NCI-H146 (cell line): ENCODE measurements at regions not wholly inside any gene's neighbourhood (a gene's known extent, or its start where the extent isn't known, plus 50 kb on each side); places are given as distances from the start of the nearest gene placed in this dataset.
A peak's percentile ranks its signal among the peaks of the same experiment; 100 is the strongest.
"Not testable (repeated sequence)": the region's sequence is repeated elsewhere in the genome, so short reads cannot be mapped to it uniquely, and the experiment has no call there.

ENCODE experiments used
- DNase-seq: peaks from one replicate; lab custom pipeline; 2025; lab: John Stamatoyannopoulos, UW

DNA sequence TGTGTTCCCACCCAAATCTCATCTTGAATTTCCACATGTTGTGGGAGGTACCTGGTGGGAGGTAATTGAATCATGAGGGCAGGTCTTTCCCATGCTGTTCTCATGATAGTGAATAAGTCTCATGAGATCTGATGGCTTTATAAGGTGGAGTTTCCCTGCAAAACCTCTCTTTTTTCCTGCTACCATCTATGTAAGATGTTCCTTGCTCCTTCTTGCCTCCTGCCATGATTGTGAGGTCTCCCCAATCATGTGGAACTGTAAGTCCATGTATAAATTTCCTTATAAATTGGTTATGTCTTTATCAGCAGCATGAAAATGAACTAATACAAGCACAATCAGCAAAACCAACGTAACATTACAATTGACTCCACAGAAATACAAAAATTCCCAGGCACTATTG is 814.8 kb upstream of the CITED2 start:
- DNase-seq, result not testable (repeated sequence)

DNA sequence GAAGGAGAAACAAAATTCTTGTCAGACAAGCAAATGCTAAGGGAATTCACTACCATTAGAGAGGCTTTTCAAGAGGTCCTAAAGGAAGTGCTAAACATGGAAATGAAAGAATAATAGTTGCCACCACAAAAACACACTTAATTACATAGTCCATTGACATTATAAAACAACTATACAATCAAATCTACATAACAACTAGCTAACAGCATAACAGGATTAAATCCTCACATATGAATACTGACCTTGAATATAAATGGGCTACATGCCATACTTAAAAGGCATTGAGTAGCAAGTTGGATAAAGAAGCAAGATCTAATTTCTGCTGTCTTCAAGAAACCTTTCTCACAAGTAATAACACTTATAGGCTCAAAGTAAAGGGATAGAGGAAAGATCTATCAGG is 811.5 kb upstream of the CITED2 start:
- no peak for DNase-seq

DNA sequence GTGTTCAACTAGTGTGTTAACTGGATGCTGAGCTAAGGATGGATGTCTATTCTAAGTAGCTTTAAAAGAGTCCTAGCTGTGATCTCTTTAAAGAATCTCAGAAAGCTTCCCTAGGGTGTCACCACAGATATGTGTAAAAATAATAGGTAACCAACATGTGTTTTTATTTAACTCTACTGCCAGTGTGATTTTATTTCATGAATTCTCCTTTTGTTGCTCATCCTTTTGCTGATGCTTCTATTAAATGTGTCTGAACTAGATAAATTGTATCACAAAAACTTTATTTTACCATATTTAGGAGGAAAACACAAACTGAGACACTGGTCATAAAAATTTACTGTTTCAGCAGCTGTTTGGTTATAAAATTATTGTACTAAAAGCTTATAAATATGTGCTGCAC is 809.4 kb upstream of the CITED2 start:
- no peak for DNase-seq

DNA sequence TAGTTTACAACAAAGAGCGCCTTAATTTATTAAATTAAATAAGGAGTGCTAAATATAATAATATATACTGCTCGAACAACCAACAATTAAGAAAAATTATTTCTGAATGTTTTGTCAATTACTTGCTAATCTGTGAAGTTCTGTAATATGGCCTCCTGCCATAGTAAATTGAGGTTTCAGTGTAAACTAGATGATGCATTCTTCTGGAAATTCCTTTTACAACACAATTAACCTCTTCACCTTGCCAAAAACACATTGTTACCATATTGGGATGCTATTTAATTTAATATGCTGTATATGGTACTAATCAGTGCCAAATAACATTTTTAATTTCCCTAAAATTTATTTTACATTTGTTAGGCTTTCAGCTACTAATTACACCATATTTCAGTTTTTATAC is 808.4 kb upstream of the CITED2 start:
- no peak for DNase-seq

DNA sequence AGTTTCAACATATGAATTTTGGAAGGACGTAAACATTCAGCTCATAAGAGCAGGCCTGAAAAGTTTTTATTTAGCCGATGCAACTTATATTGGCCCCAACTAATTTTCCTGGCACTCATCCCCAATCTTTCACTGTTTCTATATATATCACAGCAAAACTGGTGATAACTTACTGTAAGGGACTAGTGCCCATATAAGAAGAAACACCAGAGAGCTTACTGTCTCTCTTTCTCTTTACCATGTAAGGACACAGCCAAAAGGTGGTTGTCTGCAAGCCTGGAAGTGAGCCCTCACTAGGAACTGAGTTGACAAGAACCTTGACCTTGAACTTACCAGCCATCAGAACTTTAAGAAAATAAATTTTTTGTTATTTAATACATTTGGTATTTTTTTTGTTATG is 807.4 kb upstream of the CITED2 start:
- no peak for DNase-seq

DNA sequence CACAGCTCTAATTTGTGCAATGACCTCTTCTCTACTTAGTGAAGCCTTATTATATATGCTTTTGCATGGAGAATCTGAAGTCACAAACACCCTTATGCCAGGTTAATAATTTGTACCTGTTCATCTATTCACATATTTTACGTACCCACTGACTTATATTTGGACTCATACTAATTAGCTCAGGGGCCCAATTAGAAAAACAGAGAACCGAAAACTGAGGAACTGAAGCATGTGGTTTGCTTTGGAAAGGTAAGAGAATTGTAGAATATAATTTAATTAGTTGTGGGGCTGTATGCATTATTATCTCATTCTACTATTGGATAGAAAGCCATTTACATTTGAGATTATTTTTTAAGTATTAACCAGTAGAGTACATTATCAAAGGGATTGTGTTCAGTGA is 805.9 kb upstream of the CITED2 start:
- DNase-seq, result no peak

DNA sequence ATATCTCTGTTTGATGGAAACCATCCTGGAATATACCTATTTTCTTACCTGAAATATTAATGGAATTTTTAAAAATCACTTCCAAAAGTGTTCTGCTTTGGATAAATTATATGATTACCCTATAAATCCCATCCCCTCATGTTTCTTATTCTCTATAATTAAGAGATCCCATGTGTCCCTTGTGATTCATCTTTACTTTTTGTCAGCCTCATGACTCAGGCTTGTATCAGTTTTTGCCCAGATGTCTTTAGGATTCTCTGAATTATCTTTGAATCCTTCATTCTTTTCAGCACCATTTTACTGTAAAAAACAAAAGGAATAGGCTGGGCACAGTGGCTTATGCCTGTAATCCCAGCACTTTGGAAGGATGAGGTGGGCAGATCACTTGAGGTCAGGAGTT is 804.5 kb upstream of the CITED2 start:
- DNase-seq, result no peak

DNA sequence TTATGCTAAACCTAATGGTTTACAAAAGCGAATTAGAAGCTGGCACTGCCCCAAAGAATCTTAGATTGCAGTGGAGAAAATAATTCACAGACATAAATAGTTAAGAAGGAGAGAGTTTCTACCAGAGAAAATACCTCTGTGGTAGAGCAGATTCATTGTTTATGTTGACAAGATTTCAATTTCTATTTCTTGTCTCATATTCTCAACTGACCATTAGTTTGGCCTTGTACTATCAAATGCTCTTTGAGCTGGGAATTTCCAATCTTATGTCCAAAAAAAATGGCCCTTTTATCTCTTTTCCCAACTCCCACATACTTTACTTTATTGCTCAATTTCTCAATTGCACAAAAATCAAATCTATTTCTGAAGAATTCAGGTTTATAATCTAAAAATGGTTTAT is 804.1 kb upstream of the CITED2 start:
- no peak for DNase-seq

DNA sequence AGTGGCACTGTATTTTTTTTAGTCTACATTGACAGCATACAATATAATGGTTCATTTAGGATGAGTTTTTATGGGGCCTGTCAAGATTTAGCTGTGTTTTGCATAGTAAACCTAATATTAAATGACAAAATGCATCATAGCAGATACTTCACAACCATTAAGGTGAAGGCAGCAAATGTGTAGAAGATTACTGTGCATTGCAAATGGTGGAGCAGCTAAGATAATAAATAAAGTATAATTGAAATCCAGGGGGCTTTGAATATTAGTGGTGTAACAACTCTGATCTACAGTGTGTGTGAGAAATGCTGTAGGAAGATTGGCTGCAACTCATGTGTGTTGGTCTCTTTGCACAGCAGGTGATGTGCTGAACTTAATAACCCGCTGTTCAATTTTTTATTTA is 801.9 kb upstream of the CITED2 start:
- no peak for DNase-seq

DNA sequence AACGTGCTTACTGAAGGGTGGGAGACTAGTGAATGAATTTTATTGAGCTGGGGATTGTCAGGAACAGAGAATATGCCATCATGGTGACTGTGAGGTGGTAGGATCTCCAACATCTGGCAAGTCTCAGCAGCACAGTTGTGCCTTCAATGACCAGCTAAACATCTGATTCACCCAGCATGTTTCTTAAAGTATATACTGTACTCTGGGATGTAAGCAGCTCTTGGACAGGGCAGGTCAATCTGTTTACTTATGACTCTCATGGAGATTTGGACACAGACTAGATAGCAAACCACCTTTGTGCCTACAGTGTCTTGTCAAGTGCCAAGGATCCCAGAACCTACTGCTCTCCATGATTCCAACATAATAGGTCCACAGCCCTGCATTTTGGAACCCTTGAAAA is 801.0 kb upstream of the CITED2 start:
- DNase-seq, result no peak

DNA sequence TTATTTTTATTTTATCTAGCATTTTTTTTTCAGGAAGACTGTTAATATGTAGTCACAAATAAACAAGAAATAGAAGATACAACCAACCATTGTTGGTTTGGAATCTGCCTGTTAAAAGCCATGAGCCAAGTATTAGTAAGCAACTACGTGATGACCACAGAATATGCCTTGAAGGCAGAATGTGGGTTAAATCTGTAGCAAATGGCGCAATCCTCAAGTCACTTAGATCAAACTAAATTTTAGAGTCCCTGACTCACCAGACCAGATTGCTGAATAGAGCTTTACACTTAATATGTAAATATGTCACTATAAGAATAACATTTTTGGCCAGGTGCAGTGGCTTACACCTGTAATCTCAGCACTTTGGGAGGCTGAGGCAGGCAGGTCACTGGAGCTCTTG is 800.1 kb upstream of the CITED2 start:
- DNase-seq, result no peak

DNA sequence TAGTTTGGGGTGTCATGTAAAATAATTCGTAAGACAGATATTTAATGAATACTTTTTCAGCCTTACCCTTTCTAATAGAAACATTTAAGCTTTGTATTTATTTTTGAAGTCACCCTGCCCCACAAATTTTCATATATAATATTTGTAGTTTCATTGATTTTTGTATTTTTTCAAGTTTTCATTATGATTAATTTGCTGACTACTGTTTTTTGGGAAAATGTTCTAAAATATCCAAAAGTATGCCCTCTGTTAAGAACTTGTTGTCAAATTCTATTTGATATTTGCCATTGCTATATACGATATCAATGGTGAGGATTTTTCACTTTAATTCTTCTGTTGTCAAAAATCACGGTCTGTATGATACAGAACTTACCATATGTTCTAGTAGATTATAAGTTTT is 793.9 kb upstream of the CITED2 start:
- no peak for DNase-seq

DNA sequence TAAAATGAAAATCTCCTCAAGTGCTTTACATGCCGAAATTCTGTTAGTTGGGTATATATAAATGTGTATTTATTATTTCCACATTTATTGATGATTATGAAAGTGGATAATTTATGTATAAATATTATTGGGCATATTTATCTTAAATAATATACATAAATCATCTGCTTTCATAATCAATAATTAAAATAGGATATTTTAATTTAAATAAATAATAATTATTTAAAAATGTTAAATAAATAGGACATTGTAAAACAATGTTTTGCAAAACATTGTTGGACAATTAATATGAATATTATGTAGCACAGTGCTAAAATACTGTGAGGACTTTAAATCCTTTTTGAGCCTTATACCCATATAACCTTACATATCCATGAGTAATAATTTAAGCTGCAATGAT is 786.5 kb upstream of the CITED2 start:
- no peak for DNase-seq

DNA sequence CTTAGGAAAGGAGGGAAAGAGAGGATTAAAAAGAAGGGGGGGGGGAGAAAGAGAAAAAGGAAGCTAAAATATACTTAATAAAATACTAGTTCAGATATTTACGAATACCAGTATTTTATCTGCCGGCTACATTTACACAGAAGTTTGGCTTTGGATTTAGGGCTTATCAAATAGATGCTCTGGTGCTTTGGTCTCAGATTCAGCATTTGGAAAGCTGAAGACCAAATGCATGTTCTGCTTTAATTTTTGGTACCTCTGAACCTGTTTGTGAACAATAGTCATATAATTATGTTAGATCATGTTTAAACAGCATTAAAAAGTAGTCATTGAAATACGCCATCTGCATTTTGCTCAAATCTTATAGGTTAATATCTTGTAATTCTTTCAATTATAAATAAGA is 786.0 kb upstream of the CITED2 start:
- DNase-seq, result no peak

DNA sequence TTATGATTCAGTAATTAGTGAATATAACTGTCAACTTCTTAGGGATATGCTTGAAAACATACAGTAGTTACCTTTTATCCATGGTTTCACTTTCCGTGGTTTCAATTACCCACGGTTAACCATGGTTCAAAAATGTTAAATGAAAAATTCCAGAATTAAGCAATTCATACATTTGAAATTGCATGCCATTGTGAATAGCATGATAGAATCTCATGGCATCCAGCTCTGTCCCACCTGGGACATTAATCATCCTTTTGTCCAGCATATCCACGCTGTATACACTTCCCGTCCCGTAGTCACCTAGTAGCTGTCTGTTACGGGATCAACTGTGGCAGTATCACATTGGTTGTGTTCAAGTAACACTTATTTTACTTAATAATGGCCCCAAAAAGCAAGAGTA is 781.7 kb upstream of the CITED2 start:
- no peak for DNase-seq

DNA sequence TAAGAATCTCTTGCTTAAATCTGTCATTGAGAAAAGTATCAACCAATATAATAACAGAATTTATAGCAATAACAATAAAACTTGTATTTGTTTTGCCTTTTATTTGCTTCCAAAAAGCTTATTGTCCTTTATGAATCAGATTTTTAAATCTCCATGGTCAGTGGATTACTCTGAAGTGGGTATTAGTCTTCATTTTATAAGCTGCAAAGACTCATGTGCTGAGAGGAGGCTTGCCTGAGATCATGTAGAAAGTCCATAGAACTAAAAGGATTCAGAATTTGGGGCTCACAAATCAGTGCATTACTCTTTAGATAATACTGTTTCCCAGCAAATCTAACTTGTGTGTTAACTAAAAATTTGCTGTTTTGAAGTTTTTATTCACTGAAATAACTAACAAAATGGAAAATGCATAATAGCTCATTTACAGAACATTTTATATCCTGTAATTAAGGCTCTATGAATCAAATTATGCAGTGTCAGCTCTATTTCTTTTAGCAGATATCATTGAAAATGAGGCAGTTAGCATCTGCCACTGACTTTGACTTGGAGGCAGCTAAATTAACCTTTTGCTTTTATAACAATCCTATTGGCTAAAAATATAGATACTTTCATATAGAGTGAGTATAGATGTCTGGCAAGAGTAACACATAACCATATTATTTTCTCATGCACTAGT is 781.1 kb upstream of the CITED2 start:
- no peak for DNase-seq

DNA sequence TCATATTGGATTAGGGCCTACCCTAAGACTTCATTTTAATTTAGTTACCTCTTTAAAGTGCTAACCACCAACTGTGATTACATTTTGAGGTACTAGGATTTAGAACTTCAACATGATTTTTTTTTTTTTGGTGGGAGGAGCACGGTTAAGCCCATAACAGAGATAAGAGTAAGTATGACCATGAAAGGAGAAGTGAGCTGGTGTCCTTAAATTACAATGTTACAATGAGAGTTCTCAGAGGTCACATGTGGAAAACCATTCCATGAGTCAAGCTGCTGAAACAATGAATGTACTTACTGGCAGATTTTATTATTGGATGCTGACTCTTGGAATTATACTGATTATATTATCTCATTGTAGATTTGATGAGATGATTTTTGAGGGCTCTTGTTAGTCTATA is 779.3 kb upstream of the CITED2 start:
- no peak for DNase-seq

DNA sequence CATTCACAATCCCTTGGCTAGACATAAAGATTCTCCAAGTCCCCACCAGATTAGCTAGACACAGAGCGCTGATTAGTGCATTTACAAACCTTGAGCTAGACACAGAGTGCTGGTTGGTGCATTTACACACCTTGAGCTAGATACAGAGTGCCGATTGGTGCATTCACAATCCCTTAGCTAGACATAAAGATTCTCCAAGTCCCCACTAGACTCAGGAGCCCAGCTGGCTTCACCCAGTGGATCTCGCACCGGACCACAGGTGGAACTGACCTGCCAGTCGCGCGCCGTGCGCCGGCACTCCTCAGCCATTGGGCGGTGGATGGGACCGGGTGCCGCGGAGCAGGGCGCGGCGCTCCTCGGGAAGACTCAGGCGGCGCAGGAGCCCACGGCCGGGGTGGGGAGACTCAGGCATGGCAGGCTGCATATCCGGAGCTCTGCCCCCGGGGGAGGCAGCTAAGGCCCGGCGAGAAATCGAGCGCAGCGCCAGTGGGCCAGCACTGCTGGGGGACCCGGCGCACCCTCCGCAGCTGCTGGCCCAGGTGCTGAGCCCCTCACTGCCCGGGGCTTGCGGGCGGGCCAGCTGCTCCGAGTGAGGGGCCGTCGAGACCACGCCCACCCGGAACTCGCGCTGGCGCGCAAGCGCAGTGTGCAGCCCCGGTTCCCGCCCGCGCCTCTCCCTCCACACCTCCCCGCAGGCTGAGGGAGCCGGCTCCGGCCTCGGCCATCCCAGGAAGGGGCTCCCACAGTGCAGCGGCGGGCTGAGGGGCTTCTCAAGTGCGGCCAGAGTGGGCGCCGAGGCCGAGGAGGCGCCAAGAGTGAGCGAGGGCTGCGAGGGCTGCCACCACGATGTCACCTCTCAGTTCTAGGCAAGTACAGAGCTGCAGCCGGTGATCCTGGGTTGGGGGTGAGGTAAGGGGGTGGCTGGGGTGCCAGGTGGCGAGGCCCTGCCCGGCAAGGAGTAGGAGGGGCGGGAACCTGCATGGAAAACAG is 773.7 kb upstream of the CITED2 start:
- not testable (repeated sequence) for DNase-seq

DNA sequence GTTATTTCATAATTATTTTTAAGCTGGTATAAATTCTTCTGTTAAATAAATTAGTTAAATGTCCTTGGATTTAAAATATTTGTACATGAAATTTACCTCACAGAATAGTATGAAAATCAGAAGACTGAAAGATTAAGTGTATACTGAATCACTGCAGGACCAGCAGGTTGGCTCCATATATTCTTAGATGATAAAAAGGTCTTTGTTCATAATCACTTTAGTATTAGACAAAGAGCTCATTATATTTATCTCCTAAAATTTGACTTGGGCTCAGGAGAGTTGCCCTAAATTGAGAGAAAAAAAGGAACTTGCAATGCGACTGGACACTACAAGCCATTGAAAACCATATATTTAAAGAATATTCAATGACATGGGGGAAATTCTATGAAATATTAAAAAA is 766.4 kb upstream of the CITED2 start:
- no peak for DNase-seq

DNA sequence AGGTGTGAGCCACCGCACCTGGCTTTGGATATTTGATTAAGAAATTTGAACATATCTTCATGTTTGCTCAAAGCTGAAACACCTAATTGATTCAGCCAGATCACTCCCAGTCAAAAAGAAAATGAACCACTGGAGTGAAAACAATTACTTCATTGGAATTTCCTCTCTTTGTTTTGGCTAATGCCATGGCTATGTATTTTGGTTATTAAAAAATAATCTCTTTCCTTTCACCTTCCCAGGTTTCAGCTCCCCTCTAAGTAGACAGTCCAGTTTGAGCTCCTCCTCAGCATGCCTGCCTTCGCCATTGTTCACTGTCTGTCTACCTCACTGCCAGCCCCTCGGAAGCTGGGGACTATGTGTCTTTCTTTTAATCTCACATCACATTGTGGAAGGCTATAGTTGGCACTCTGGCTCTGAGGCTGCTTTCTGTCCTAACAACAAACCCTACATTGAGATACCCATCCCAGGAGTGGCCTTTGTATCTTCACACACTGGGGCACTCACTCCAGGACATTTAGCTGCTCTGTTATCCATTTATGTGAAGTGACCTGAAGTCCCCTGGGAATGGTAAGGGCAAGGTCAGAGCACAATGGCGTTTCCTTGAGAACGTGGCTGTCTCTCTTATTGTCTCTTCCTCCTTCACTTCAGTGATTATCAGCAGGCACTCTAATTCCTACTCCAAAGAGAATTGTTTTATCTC is 764.0 kb upstream of the CITED2 start:
- peak; percentile 69 for DNase-seq

DNA sequence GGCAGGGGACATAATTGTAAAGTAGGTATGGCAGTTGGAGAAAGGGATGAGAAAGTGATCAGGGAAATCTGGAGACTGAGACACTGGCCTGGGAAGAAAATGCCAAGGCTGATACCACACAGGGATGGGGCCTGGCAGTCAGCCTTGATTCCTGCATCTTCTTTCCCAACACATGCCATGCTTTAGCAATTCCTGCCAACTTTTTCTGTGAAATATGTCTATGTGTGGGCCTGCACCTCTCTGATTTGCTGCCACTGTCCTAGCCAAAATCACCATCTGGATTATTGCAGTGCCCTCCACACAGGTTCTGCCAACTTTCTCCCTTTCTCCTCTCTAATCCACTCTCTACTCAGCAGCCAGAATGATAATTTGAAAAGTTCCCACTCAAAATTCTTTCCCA is 759.8 kb upstream of the CITED2 start:
- no peak for DNase-seq

DNA sequence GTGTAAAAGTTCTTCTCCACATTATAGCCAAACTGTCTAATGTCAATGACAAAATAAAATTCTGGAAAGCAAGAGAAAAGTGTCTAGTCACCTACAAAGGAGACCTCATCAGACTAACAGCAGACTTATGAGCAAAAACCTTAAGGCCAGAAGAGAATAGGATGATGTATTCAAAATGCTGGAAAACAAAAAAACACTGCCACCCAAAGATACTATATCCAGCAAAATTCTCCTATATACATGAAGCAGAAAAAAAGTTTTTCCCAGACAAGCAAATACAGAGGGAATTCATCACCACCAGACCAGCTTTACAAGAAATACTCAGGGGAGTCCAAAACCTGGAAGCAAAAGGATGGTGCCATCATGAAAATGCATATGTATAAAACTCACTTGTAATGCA is 755.6 kb upstream of the CITED2 start:
- no peak for DNase-seq

DNA sequence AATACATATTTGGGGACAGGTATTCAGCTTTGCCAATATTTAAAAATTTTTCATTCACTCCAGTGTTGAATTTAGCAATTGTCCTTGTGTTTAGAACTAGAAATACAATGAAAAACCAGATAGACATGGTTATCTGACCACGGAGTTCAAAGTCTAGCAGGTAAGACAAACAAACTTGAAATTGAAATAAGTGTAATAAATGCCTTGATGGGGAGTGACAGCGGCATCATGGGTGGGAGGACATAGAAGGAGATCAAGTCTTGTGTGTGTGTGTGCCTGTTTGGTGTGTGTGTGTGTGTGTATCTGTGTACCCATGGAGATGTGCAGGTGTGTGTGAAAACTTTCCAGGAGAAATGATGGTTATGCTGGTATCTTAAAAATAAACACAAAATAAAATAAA is 750.0 kb upstream of the CITED2 start:
- peak; percentile 7 for DNase-seq
